Neural progenitor cell (in vitro differentiated cells): ENCODE measurements at regions not wholly inside any gene's neighbourhood (a gene's known extent, or its start where the extent isn't known, plus 50 kb on each side); places are given as distances from the start of the nearest gene placed in this dataset.

Experiments
- DNase-seq: peaks from one replicate; pipeline ENCODE4 v3.0.0-alpha.2; 2016; ENCODE audit warnings: low spot score
- H2AFZ ChIP-seq: fragments of 200-600 bp; sonication (generic); replicated peaks from 2 replicates; pipeline ENCODE4 v1.6.1; 2016; ENCODE audit warnings: antibody characterized with exemption
- H3F3A ChIP-seq: fragments of 200-600 bp; sonication (generic); 2 replicates; pipeline ENCODE4 v1.6.1; 2016; ENCODE audit warnings: antibody characterized with exemption, low read depth
- H3K27ac ChIP-seq: fragments of 200-600 bp; sonication (generic); 2 replicates; pipeline ENCODE4 v1.5.1; 2016; ENCODE audit warnings: mild to moderate bottlenecking
- H3K27me3 ChIP-seq: fragments of 200-600 bp; sonication (generic); 2 replicates; pipeline ENCODE4 v1.6.1; 2016; ENCODE audit warnings: mild to moderate bottlenecking, moderate library complexity
- H3K36me3 ChIP-seq: fragments of 200-600 bp; sonication (generic); 2 replicates; pipeline ENCODE4 v1.5.1; 2016
- H3K4me1 ChIP-seq: fragments of 200-600 bp; sonication (generic); 2 replicates; pipeline ENCODE4 v1.6.1; 2016; ENCODE audit warnings: mixed run types
- H3K4me2 ChIP-seq: fragments of 200-600 bp; sonication (generic); 2 replicates; pipeline ENCODE4 v1.6.1; 2016
- H3K4me3 ChIP-seq: fragments of 200-600 bp; sonication (generic); 2 replicates; pipeline ENCODE4 v1.5.1; 2016
- H3K79me2 ChIP-seq: fragments of 200-600 bp; sonication (generic); 2 replicates; pipeline ENCODE4 v1.6.1; 2016; ENCODE audit warnings: low read depth
- H3K9ac ChIP-seq: fragments of 200-600 bp; sonication (generic); 2 replicates; pipeline ENCODE4 v1.6.1; 2016
- H3K9me3 ChIP-seq: fragments of 200-600 bp; sonication (generic); 2 replicates; pipeline ENCODE4 v1.5.1; 2016; ENCODE audit warnings: low read depth
- H4K20me1 ChIP-seq: fragments of 200-600 bp; sonication (generic); 2 replicates; pipeline ENCODE4 v1.6.1; 2016; ENCODE audit warnings: low read depth
- H3K27ac Mint-ChIP-seq: 3 replicates; pipeline ENCODE4 v1.8.0; 2021; ENCODE audit warnings: mixed read lengths
- H3K27me3 Mint-ChIP-seq: 2 replicates; pipeline ENCODE4 v1.8.0; 2022; ENCODE audit warnings: low read depth, mild to moderate bottlenecking, inconsistent platforms, moderate library complexity, mixed read lengths; ENCODE audit not compliant: insufficient read depth
- H3K36me3 Mint-ChIP-seq: 3 replicates; pipeline ENCODE4 v1.8.0; 2021; ENCODE audit warnings: mixed read lengths
- H3K4me1 Mint-ChIP-seq: 3 replicates; pipeline ENCODE4 v1.8.0; 2021; ENCODE audit warnings: mixed read lengths
- H3K4me3 Mint-ChIP-seq: 3 replicates; pipeline ENCODE4 v1.8.0; 2021; ENCODE audit warnings: mild to moderate bottlenecking, moderate library complexity, mixed read lengths
- H3K9me3 Mint-ChIP-seq: 3 replicates; pipeline ENCODE4 v1.8.0; 2020; ENCODE audit warnings: mixed read lengths
- EZH2 ChIP-seq: fragments of 200-600 bp; sonication (generic); IDR thresholded peaks from 2 replicates; pipeline ENCODE4 v1.6.1; 2017; ENCODE audit warnings: antibody characterized with exemption, mild to moderate bottlenecking, moderate library complexity
- EZH2phosphoT487 ChIP-seq: fragments of 200-600 bp; sonication (generic); IDR thresholded peaks from 2 replicates; pipeline ENCODE4 v1.6.1; 2017; ENCODE audit warnings: antibody characterized with exemption
- TF ChIP-seq, protein P1 (sequence below): fragments of 200-600 bp; sonication (generic); IDR thresholded peaks from 2 replicates; pipeline ENCODE4 v1.5.1; 2017; ENCODE audit warnings: antibody characterized with exemption, mild to moderate bottlenecking

GRCh38 chr4:146998157-146998556, 52.5 kb upstream of the TTC29 start:
- Mint-ChIP-seq H3K27me3 (peaks cover 2% of the 10 kb centered on the region), H3K9me3 (no peaks in the 10 kb centered on the region), H3K4me1 (peaks cover 3% of the 10 kb centered on the region), H3K27ac (no peak overlapping the region), H3K4me3 (no peak overlapping the region), H3K36me3 (no peaks in the 10 kb centered on the region)
- no peak overlapping the region for H3K4me2 ChIP-seq
- no peak overlapping the region for H3K4me3 ChIP-seq
- DNase-seq = no peak
- H3K9ac ChIP-seq = no peak overlapping the region
- no peaks in the 10 kb centered on the region for H3K4me1 ChIP-seq
- no peaks in the 10 kb centered on the region for H4K20me1 ChIP-seq
- TF ChIP-seq, protein P1, sequence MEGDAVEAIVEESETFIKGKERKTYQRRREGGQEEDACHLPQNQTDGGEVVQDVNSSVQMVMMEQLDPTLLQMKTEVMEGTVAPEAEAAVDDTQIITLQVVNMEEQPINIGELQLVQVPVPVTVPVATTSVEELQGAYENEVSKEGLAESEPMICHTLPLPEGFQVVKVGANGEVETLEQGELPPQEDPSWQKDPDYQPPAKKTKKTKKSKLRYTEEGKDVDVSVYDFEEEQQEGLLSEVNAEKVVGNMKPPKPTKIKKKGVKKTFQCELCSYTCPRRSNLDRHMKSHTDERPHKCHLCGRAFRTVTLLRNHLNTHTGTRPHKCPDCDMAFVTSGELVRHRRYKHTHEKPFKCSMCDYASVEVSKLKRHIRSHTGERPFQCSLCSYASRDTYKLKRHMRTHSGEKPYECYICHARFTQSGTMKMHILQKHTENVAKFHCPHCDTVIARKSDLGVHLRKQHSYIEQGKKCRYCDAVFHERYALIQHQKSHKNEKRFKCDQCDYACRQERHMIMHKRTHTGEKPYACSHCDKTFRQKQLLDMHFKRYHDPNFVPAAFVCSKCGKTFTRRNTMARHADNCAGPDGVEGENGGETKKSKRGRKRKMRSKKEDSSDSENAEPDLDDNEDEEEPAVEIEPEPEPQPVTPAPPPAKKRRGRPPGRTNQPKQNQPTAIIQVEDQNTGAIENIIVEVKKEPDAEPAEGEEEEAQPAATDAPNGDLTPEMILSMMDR = no peak
- no peak for TF ChIP-seq EZH2
- no peaks in the 10 kb centered on the region for H3K79me2 ChIP-seq
- H3F3A ChIP-seq = no peaks in the 10 kb centered on the region
- H2AFZ ChIP-seq = no peak overlapping the region
- H3K27me3 ChIP-seq = no peaks in the 10 kb centered on the region
- H3K9me3 ChIP-seq = no peaks in the 10 kb centered on the region
- H3K36me3 ChIP-seq = no peaks in the 10 kb centered on the region
- H3K27ac ChIP-seq = no peak overlapping the region

- peak overlapping the region; percentile 37 for H2AFZ ChIP-seq
- no peak overlapping the region for H3K27ac ChIP-seq
- Mint-ChIP-seq H3K36me3 (no peaks in the 10 kb centered on the region), H3K27me3 (peaks cover 2% of the 10 kb centered on the region), H3K9me3 (no peaks in the 10 kb centered on the region), H3K27ac (no peak overlapping the region), H3K4me3 (no peak overlapping the region), H3K4me1 (peaks cover 3% of the 10 kb centered on the region)
- H3K9ac ChIP-seq = no peak overlapping the region
- no peaks in the 10 kb centered on the region for H3F3A ChIP-seq
- H3K27me3 ChIP-seq = no peaks in the 10 kb centered on the region
- peak overlapping the region; percentile 12 for H3K4me2 ChIP-seq
- H3K36me3 ChIP-seq = no peaks in the 10 kb centered on the region
- DNase-seq = no peak
- no peaks in the 10 kb centered on the region for H4K20me1 ChIP-seq
- no peak overlapping the region for H3K4me3 ChIP-seq
- peaks cover 10% of the 10 kb centered on the region for H3K4me1 ChIP-seq
- H3K9me3 ChIP-seq = no peaks in the 10 kb centered on the region
- H3K79me2 ChIP-seq = no peaks in the 10 kb centered on the region
- TF ChIP-seq, protein P1 = no peak
- TF ChIP-seq EZH2phosphoT487 (no peak), EZH2 (no peak)
These were observed 58.5 kb upstream of the TTC29 start for GRCh38 chr4:147003956-147004809.

GRCh38 chr4:147006229-147006628, 60.6 kb upstream of the TTC29 start:
- Mint-ChIP-seq H3K4me1 (peaks cover 14% of the 10 kb centered on the region), H3K4me3 (no peak overlapping the region), H3K27me3 (peaks cover 2% of the 10 kb centered on the region), H3K36me3 (no peaks in the 10 kb centered on the region), H3K9me3 (no peaks in the 10 kb centered on the region), H3K27ac (no peak overlapping the region)
- TF ChIP-seq, protein P1 = no peak
- TF ChIP-seq EZH2phosphoT487 = no peak
- no peak for TF ChIP-seq EZH2
- Histone ChIP-seq H3K4me2 (no peak overlapping the region), H4K20me1 (no peaks in the 10 kb centered on the region), H3K9me3 (no peaks in the 10 kb centered on the region), H3K27me3 (no peaks in the 10 kb centered on the region), H2AFZ (no peak overlapping the region), H3K9ac (no peak overlapping the region), H3K4me3 (no peak overlapping the region), H3K79me2 (no peaks in the 10 kb centered on the region), H3F3A (no peaks in the 10 kb centered on the region), H3K4me1 (peaks cover 16% of the 10 kb centered on the region), H3K27ac (no peak overlapping the region), H3K36me3 (no peaks in the 10 kb centered on the region)
- DNase-seq = no peak
